ENCODE measurements at regions not wholly inside any gene's neighbourhood (a gene's known extent, or its start where the extent isn't known, plus 50 kb on each side); places are given as distances from the start of the nearest gene placed in this dataset.

- Mint-ChIP-seq H3K9me3 (peaks cover 4% of the 10 kb centered on the region), H3K27ac (ENCODE audit: unreplicated experiment) (no peak overlapping the region), H3K4me3 (no peak overlapping the region), H3K36me3 (ENCODE audit: low read depth) (peaks cover 7% of the 10 kb centered on the region), H3K27me3 (ENCODE audit: low read depth) (no peaks in the 10 kb centered on the region), H3K4me1 (no peaks in the 10 kb centered on the region)
- no peak for TF ChIP-seq CTCF (conservative IDR thresholded peaks at IDR 0.05)
- DNase-seq (ENCODE audit: low read depth, low spot score) = no peak
These were observed 247.1 kb upstream of the ARPP21 start for GRCh38 chr3:35392187-35392586.

GRCh38 chr3:35393901-35394799, 245.2 kb upstream of the ARPP21 start:
- no peak for TF ChIP-seq CTCF (conservative IDR thresholded peaks at IDR 0.05)
- no peaks in the 10 kb centered on the region for H3K27me3 Mint-ChIP-seq (ENCODE audit: low read depth)
- H3K36me3 Mint-ChIP-seq (ENCODE audit: low read depth) = peaks cover 7% of the 10 kb centered on the region
- no peak for DNase-seq (ENCODE audit: low read depth, low spot score)
- no peak overlapping the region for H3K4me3 Mint-ChIP-seq
- no peak overlapping the region for H3K27ac Mint-ChIP-seq (ENCODE audit: unreplicated experiment)
- H3K9me3 Mint-ChIP-seq = peaks cover 4% of the 10 kb centered on the region
- H3K4me1 Mint-ChIP-seq = no peaks in the 10 kb centered on the region

- no peaks in the 10 kb centered on the region for H3K27me3 Mint-ChIP-seq (ENCODE audit: low read depth)
- peaks cover 7% of the 10 kb centered on the region for H3K36me3 Mint-ChIP-seq (ENCODE audit: low read depth)
- no peak for DNase-seq (ENCODE audit: low read depth, low spot score)
- H3K9me3 Mint-ChIP-seq = peaks cover 4% of the 10 kb centered on the region
- H3K4me1 Mint-ChIP-seq = no peaks in the 10 kb centered on the region
- no peak for TF ChIP-seq CTCF (conservative IDR thresholded peaks at IDR 0.05)
- no peak overlapping the region for H3K27ac Mint-ChIP-seq (ENCODE audit: unreplicated experiment)
- H3K4me3 Mint-ChIP-seq = no peak overlapping the region
These were observed 244.4 kb upstream of the ARPP21 start for GRCh38 chr3:35394905-35395304.

GRCh38 chr3:35401671-35402070, 237.7 kb upstream of the ARPP21 start:
- no peak for TF ChIP-seq CTCF (conservative IDR thresholded peaks at IDR 0.05)
- Mint-ChIP-seq H3K9me3 (no peaks in the 10 kb centered on the region), H3K4me1 (peaks cover 6% of the 10 kb centered on the region), H3K36me3 (ENCODE audit: low read depth) (no peaks in the 10 kb centered on the region), H3K4me3 (no peak overlapping the region), H3K27ac (ENCODE audit: unreplicated experiment) (no peak overlapping the region), H3K27me3 (ENCODE audit: low read depth) (no peaks in the 10 kb centered on the region)
- no peak for DNase-seq (ENCODE audit: low read depth, low spot score)

GRCh38 chr3:35404571-35404970, 234.8 kb upstream of the ARPP21 start:
- H3K4me1 Mint-ChIP-seq = peaks cover 6% of the 10 kb centered on the region
- H3K4me3 Mint-ChIP-seq = no peak overlapping the region
- H3K36me3 Mint-ChIP-seq (ENCODE audit: low read depth) = no peaks in the 10 kb centered on the region
- H3K27ac Mint-ChIP-seq (ENCODE audit: unreplicated experiment) = no peak overlapping the region
- no peaks in the 10 kb centered on the region for H3K9me3 Mint-ChIP-seq
- no peak for DNase-seq (ENCODE audit: low read depth, low spot score)
- H3K27me3 Mint-ChIP-seq (ENCODE audit: low read depth) = no peaks in the 10 kb centered on the region
- no peak for TF ChIP-seq CTCF (conservative IDR thresholded peaks at IDR 0.05)
